HG02642 (cell line): ENCODE measurements at regions not wholly inside any gene's neighbourhood (a gene's known extent, or its start where the extent isn't known, plus 50 kb on each side); places are given as distances from the start of the nearest gene placed in this dataset.

Experiments
- ATAC-seq: cut with Tn5 transposase; IDR thresholded peaks from one replicate; pipeline ENCODE4 v1.9.1; 2021; ENCODE audit warnings: mild to moderate bottlenecking; ENCODE audit not compliant: unreplicated experiment, poor library complexity

GRCh38 chr14:42778984-42779383 lies 1172.3 kb downstream of the LRFN5 start:
- no peak for ATAC-seq

DNA sequence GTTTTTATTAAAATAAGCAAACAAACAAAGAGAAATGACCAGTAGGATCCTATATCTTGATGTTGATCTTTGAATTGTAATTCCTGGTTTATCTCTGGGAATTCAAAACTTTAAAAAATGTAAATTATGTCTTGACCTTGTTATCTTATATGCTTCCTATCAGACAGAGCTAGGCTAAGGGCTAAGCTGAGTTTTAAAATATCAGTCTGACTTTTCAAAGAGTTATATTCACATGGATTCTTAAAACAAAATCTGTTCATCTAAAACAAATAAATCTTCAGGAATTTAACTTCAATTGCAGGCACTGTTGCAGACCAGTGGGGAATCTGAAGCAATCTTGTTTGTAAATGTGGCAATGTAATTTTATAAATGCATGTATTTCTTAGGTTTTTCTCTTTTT lies 1144.1 kb downstream of the LRFN5 start:
- no peak for ATAC-seq

DNA sequence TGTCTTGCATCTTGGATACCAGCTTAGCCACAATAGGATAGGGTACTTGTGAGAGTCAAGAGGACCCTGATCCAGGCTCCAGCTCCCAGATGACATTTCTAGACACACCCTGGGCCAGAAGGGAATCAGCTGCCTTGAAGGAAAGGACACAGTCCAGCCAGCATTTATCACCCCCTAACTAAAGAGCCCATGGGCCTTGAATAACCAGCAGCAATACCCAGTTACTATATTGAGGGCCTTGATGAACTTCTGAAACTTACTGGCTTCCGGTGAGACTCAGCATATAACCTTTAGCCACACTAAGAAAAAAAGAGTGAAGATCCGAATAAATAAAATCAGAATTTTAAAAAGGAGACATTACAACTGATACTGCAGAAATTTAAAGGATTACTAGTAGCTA lies 1135.4 kb downstream of the LRFN5 start:
- ATAC-seq: no peak

DNA sequence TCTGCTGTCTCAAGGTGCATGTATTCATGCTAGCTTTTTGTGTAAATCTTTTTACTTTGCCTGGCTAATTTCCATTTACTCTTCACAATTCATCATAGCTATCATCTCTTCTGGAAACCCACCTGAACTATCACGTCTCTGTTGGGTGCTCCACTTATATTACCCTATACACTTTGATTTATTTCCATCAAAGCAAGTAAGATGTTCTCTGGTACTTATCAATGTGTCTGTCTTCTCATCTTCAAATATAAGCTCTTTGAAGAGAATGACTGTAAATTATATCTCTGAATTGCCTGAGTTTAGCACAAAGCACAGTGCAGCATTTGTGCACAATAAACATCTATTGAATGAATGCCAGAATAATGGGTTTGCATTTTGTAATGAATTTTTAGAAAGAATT lies 1129.7 kb downstream of the LRFN5 start:
- ATAC-seq: no peak

GRCh38 chr14:42734041-42734440 lies 1127.4 kb downstream of the LRFN5 start:
- ATAC-seq: no peak

DNA sequence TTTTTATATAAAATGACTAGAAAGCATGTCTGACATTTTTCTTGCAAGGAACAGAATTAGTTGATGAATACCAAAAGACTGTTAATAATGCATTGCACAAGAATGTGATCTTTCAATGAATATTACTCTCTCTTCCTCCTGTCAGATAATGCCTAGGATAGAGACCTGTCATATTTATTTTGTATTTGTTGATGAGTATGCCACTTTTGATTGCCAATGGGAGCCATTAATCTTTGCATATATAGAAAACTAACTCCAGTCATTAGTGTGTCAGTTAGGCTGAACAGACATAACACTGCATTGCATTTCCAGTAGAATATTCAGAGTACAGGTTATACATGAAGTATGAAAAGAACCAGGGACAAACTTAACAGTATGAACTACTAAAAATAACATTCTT lies 1125.3 kb downstream of the LRFN5 start:
- ATAC-seq: no peak

GRCh38 chr14:42731480-42731879 lies 1124.8 kb downstream of the LRFN5 start:
- no peak for ATAC-seq

DNA sequence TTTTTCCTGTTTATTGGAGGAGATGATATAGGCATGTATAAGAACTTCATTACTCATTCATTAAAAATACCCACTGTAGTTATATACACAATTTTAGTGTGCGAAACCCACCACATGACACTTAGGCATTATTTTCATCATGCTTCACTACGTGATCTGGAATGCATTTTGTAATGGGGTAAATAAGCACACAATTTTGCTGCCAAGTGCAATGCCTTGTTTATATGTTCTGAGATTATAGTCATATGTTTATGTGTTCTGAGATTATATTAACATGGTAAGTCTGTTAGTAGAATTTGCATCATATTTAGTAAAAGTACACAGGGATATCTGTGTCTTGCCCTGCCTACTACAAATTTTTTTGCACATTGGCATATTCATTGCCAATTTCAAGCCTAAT lies 1123.0 kb downstream of the LRFN5 start:
- no peak for ATAC-seq

- no peak for ATAC-seq
These were observed 1112.7 kb downstream of the LRFN5 start for GRCh38 chr14:42719391-42719790.

- ATAC-seq: no peak
These were observed 1108.6 kb downstream of the LRFN5 start for GRCh38 chr14:42715316-42715715.

DNA sequence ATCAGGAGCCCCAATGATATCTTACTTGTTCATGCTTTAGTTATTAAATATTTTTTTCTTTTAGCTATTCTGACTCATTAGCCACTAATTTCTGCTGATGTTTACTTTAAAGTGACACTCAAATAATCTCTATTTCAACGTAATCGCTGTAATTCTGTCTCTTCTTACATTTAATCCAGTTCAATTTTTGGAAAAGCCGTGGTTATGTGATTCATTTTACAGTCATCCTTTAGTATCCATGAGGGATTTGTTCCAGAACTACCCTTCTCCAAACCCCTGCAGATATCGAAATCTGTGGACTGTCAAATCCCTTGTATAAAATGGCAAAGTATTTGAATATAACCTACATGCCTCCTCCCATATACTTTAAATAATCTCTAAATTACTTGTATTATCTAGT lies 1103.4 kb downstream of the LRFN5 start:
- ATAC-seq: no peak

GRCh38 chr14:42703501-42703900 lies 1096.8 kb downstream of the LRFN5 start:
- ATAC-seq: no peak

DNA sequence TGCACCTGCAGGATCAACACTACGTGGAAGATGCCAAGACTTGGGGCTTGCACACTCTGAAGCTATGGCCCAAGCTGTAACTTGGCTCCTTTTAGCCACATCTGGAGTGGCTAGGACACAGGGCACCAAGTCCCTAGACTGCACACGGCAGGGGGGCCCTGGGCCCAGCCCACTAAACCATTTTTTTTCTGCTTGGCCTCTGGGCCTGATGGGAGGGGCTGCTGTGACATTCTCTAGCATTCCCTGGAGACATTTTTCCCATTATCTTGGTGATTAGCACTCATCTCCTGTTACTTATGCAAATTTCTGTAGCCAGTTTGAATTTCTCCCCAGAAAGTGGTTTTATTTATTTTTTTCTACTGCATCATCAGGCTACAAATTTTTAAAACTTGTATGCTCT lies 1080.7 kb downstream of the LRFN5 start:
- no peak for ATAC-seq

DNA sequence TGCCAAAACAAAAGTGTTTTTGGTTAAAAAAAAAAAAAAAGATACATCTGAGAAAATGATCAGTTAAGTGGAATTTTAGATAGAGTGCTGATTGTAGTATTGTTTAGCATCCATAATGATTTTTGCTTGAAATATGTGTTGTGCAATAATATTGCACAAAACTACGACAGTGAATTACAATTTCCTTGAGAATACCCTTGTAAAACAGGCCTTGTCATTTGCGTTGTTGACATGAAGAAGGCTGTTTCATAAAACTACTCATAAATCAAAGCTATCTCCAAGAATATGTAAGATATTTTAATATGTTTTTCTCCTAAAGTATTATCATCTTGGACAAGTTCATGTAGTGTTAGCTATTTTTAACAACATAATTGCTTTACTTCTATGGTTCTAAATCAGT lies 1077.0 kb downstream of the LRFN5 start:
- no peak for ATAC-seq

GRCh38 chr14:42676636-42677035 lies 1070.0 kb downstream of the LRFN5 start:
- ATAC-seq: no peak

DNA sequence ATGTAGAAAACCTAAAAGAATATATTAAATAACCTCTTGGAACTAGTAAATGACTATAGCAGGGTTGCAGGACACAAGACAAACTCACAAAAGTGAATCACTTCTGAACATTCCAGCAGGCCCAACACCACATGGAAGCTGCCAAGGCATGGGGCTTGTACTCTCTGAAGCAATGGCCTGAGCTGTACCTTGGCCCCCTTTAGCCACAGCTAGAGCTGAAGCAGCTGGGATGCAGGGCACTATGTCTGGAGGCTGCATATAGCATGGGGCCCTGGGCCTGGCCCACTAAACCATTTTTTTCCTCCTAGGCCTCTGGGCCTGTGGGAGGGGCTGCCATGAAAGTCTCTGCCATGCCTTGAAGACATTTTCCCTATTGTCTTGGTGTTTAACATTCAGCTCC lies 1067.3 kb downstream of the LRFN5 start:
- no peak for ATAC-seq

- ATAC-seq: no peak
These were observed 1065.0 kb downstream of the LRFN5 start for GRCh38 chr14:42671636-42672035.

DNA sequence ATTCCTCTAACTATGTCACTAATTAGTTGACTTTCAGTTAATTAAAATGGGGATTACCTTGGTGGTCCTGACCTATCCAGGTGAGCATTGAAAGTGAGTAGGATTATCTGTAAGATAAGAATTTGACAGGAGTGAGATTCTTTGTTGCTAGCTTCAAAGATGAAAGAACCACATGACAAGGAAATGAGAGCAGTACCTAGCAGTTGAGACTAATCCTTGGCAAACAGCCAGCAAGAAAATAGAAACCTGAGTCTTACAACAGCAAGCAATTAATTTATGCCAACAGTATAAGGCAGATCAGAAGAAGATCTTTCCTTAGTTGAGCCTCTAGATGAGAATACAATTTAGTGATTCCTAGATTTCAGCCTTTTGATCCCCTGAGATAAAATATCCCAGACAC lies 1058.4 kb downstream of the LRFN5 start:
- ATAC-seq: no peak

GRCh38 chr14:42664190-42664589 lies 1057.5 kb downstream of the LRFN5 start:
- ATAC-seq: no peak

DNA sequence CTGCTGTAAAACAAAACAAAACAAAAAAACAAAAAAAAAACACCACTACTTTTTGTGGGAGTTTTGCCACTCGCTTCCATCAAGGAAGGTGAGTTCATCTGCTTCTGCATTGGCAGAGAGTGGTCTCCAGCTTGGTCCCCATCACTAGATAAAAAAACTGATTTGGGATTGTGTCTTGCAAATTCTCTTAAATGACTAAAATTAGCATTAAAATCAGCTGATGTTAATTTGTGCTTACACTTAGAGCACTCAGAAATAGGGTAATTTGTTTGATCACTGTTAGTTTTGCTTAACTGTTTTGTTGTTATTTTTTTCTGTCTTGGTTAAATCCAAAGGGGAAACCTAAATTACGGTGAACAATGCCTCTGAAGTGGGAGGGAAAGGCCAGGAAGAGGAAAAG lies 1048.0 kb downstream of the LRFN5 start:
- no peak for ATAC-seq

DNA sequence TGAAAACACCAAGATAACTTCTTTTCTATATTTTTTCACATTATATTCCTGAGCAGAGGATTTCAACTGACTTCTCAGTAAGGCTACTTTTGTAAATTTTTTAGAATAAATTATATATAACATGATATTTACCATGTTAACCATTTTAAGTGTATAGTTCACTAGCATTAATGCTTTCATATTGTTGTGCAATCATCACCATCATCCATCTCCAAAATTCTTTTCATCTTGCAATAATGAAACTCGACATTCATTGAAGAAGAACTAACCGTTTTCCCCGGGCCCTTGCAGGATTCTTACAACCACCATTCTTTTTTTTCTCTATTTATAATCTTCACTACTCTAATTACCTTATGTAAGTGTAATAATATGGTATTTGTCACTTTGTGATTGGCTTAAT lies 1036.1 kb downstream of the LRFN5 start:
- no peak for ATAC-seq

DNA sequence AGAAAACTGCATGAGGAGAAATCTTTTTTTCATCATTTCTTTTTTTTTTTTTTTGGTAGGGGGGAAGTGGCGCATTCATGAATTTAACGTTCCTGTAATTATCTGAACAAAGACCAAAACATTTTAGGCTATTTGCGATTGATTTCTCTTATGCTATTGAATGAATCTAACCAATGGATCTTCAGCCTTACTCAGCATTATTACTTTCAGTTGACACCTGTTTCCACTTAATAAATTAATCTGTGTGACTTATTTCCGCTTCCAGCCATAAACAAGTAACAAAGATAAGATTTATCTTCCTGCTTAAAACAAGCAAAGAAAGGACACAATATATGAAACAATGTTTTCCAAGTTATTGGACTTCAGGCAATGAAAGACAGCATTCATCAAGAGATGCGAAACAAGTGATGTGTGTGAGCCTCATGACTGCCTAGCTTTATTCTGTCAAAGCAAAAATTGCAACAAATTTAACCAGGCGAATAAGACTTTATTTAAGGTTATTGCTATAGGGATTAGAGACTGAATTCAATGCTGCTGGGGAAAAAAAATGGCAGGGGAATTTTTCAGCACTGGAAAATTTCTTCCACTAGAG lies 1026.9 kb downstream of the LRFN5 start:
- no peak for ATAC-seq

GRCh38 chr14:42629553-42629952 lies 1022.9 kb downstream of the LRFN5 start:
- no peak for ATAC-seq
